Fibroblast of skin of scalp (primary cell): ENCODE measurements at regions not wholly inside any gene's neighbourhood (a gene's known extent, or its start where the extent isn't known, plus 50 kb on each side); places are given as distances from the start of the nearest gene placed in this dataset.
"Not testable (repeated sequence)": the region's sequence is repeated elsewhere in the genome, so short reads cannot be mapped to it uniquely, and the experiment has no call there.

Source experiments
- DNase-seq: peaks from one replicate; pipeline ENCODE4 v3.0.0-alpha.2; 2013

- no peak for DNase-seq
These were observed 651.4 kb downstream of the GABRG1 start for GRCh38 chr4:45472490-45472889.

- DNase-seq, result no peak
These were observed 652.5 kb downstream of the GABRG1 start for GRCh38 chr4:45471335-45471734.

DNA sequence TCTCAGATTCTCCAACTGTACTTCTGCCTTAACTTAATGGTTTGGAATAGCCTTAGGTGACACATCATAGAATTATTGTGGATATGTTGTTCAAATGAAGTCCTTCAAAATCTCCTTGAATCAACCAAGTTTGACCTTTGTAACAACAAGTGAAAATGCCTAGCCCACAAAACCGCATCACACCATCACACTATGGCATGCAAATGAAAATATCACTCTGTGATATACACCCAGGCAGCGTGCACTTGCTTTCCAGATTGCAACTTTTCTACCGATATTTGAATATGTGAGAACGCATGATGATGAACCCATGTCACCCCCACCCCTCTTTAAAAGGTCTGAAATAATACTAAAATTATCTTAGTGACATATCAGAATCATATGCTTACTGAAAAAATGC, 656.7 kb downstream of the GABRG1 start:
- no peak for DNase-seq

- not testable (repeated sequence) for DNase-seq
These were observed 663.7 kb downstream of the GABRG1 start for GRCh38 chr4:45460157-45460556.

- DNase-seq, result no peak
These were observed 668.6 kb downstream of the GABRG1 start for GRCh38 chr4:45455217-45455616.

- peak; percentile 1 for DNase-seq
These were observed 670.5 kb downstream of the GABRG1 start for GRCh38 chr4:45453258-45453853.

DNA sequence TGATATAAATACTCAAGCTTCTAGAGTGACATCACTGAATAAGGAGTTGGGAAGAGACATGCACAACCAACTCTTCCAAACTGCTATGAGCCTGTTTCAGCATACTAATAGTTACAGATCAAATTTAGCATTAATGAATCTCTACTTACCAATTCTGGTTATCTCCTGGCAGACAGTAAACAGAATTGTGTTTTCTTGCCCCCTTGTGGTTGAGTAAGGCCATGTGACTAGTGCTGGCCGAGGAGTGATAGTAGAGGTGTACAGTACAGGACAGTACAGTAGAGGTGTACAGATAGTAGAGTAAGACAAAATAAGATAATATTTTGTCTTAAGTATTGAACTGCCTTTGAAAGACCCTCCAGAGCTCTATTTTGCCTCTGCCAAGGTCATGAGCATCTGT, 681.4 kb downstream of the GABRG1 start:
- no peak for DNase-seq

GRCh38 chr4:45438047-45438446, 685.8 kb downstream of the GABRG1 start:
- no peak for DNase-seq

- DNase-seq, result no peak
These were observed 686.5 kb downstream of the GABRG1 start for GRCh38 chr4:45437381-45437780.

- DNase-seq, result no peak
These were observed 698.7 kb downstream of the GABRG1 start for GRCh38 chr4:45425135-45425534.

- DNase-seq, result no peak
These were observed 697.5 kb upstream of the GNPDA2 start for GRCh38 chr4:45423896-45424295.

DNA sequence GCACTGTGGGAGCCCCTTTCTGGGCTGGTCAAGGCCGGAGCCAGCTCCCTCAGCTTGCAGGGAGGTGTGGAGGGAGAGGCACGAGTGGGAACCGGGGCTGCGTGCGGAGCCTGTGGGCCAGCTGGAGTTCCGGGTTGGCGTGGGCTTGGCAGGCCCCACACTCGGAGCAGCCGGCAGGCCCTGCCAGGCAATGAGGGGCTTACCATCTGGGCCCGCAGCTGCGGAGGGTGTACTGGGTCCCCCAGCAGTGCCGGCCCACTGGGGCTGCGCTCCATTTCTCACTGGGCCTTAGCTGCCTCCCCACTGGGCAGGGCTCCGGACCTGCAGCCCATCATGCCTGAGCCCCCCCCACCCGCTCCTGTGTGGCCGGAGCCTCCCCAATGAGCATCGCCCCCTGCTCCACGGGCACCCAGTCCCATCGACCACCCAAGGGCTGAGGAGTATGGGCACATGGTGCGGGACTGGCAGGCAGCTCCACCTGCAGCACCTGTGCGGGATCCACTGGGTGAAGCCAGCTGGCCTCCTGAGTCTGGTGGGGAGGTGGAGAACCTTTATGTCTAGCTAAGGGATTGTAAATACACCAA, 693.8 kb upstream of the GNPDA2 start:
- not testable (repeated sequence) for DNase-seq

GRCh38 chr4:45410701-45411210, 684.4 kb upstream of the GNPDA2 start:
- no peak for DNase-seq

GRCh38 chr4:45409536-45409935, 683.2 kb upstream of the GNPDA2 start:
- no peak for DNase-seq

GRCh38 chr4:45408996-45409395, 682.6 kb upstream of the GNPDA2 start:
- no peak for DNase-seq

GRCh38 chr4:45399116-45399515, 672.8 kb upstream of the GNPDA2 start:
- no peak for DNase-seq

DNA sequence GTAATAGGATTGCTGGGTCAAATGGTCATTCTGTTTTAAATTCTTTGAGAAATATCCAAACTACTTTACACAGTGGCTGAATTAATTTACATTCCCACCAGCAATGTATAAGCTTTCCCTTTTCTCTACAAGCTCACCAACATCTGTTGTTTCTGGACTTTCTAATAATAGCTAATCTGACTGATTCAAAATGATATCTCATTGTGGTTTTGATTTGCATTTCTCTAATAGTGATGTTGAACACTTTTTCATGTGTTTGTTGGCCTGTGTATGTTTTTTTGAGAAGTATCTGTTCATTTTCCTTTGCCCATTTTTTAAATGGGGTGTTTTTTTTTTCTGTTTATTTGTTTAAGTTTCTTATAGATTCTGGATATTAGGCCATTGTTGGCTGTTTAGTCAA, 659.0 kb upstream of the GNPDA2 start:
- no peak for DNase-seq

- DNase-seq, result no peak
These were observed 644.1 kb upstream of the GNPDA2 start for GRCh38 chr4:45370408-45370807.

DNA sequence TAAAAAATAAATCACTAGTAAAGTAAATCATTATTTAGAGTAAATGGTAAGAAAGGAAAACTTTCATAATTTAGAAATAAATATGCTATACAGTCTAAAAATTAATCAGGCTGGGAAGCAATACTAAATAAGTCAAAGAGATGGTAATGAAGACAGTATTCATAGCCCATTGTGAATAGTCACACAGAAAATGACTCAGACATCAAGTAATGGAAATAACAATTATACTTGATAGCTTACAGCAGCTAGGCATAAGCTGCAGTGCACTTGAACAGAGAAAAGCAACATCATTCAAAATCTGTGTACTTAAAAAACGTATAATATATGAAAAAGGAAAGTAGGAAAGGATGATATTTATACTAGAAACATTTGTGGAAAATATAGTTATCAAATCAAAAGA, 642.5 kb upstream of the GNPDA2 start:
- no peak for DNase-seq

DNA sequence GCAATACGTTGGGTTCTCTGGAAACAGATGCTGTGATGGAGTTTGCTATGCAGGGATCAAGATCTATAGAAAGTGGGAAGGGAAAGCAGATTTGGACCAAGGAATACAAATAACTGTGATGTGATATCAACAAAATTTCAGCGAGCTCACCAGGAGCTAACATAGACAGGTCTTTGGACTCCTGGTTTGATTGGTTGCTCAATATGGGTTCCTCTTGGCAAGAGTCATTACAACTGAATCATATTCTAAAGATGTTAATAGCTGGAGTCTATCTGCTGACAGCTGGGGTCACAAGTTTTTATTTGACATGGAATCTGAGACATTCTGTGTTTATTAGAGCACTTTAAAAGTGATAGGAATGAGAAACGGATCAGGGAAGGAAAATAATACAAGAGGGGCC, 637.6 kb upstream of the GNPDA2 start:
- no peak for DNase-seq

DNA sequence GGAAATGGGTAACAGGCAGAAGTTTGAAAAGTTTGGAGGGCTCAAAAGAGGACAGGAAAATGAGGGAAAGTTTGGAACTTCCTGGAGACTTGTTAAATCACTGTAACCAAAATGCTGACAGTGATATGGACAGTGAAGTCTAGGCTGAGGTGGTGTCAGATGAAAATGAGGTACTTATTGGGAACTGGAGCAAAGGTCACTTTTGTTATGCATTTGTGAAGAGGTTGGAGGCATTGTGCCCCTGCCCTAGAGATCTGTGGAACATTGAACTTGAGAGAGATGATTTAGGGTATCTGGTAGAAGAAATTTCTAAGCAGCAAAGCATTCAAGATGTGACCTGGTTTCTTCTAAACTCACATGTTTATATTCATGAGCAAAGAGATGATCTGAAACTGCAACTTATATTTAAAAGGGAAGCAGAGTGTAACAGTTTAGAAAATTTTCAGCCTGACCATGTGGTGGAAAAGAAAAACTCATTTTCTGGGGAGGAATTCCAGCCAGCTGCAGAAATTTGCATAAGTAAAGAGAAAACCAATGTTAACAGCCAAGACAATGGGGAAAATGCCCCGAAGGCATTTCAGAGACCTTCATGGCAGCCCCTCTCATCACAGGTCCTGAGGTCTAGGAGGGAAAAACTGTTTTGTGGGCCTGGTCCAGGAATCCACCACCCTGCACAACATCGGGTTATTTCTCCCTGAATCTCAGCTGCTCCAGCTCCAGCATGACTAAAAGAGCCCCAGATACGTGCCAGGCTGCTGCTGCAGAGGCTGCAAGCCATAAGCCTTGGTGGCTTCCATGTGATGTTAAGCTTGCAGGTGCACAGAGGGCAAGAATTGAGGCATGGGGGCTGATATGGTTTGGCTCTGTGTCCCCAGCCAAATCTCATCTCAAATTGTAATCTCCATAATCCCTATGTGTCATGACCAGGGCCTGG, 632.5 kb upstream of the GNPDA2 start:
- no peak for DNase-seq

- no peak for DNase-seq
These were observed 626.8 kb upstream of the GNPDA2 start for GRCh38 chr4:45353161-45353560.

DNA sequence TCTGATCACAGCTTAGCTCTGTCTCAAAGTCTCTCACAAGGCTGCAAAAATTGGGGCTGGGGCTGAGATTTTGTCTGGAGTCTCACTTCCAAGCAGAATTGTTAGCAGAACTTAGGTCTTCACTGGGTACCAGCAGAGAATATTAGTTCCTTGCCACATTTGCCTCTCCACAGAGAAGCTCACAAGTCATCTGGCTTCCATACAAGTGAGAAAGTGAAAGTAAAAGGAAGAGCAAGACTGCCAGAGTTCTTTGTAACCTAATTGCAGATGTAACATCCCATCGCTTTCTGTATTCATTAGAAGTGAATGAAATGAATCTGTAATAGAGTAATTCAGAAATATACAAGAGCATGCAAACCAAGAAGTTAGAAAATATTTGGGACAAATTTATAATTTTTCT, 624.1 kb upstream of the GNPDA2 start:
- peak; percentile 21 for DNase-seq

GRCh38 chr4:45349859-45350258, 623.5 kb upstream of the GNPDA2 start:
- no peak for DNase-seq
